ENCODE measurements at regions not wholly inside any gene's neighbourhood (a gene's known extent, or its start where the extent isn't known, plus 50 kb on each side); places are given as distances from the start of the nearest gene placed in this dataset.

DNA sequence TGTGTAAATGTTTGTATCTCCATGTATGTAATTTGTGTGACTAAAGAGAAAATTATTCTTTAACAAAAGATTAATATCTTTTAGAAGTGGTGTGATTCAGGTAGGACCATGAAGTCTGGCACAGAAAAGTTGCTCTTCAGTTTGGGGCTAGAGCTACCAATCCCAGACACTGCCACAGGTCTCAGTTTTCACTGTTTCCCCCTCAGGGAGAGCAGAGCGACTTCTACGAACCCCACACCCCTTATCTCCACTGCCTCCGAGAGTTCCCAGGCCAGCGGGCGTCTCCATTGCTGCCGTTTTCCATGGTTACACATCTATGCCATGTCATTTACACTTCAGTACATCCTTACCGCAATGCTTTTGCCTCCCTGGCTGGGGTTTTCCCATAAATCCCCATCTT lies 93.0 kb upstream of the SMYD2 start:
- TF ChIP-seq, protein P1, sequence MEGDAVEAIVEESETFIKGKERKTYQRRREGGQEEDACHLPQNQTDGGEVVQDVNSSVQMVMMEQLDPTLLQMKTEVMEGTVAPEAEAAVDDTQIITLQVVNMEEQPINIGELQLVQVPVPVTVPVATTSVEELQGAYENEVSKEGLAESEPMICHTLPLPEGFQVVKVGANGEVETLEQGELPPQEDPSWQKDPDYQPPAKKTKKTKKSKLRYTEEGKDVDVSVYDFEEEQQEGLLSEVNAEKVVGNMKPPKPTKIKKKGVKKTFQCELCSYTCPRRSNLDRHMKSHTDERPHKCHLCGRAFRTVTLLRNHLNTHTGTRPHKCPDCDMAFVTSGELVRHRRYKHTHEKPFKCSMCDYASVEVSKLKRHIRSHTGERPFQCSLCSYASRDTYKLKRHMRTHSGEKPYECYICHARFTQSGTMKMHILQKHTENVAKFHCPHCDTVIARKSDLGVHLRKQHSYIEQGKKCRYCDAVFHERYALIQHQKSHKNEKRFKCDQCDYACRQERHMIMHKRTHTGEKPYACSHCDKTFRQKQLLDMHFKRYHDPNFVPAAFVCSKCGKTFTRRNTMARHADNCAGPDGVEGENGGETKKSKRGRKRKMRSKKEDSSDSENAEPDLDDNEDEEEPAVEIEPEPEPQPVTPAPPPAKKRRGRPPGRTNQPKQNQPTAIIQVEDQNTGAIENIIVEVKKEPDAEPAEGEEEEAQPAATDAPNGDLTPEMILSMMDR (IDR thresholded peaks at IDR 0.05), result no peak
- TF ChIP-seq POLR2A (IDR thresholded peaks at IDR 0.05; ENCODE audit: low read depth) (no peak), POLR2AphosphoS5 (IDR thresholded peaks at IDR 0.05) (no peak), EP300 (IDR thresholded peaks at IDR 0.05) (no peak)

Measured in esophagus muscularis mucosa (tissue), 4 donors.